Transverse colon (tissue), 4 donors: ENCODE measurements at regions not wholly inside any gene's neighbourhood (a gene's known extent, or its start where the extent isn't known, plus 50 kb on each side); places are given as distances from the start of the nearest gene placed in this dataset.

Source experiments
- EP300 ChIP-seq: sonication (generic); formaldehyde crosslinking; IDR thresholded peaks from one replicate; pipeline ENCODE4 v1.6.1; 2017; ENCODE audit warnings: antibody characterized with exemption, low read depth
- POLR2A ChIP-seq: fragments of 450-650 bp; IDR thresholded peaks from one replicate; pipeline ENCODE4 v1.6.1; 2016; ENCODE audit warnings: antibody characterized with exemption, mild to moderate bottlenecking, moderate library complexity
- POLR2AphosphoS5 ChIP-seq, 3 donors: sonication (generic); formaldehyde crosslinking; IDR thresholded peaks; one replicate each; pipeline ENCODE4 v1.6.1; 2016; ENCODE audit warnings: antibody characterized with exemption in 3 of 3
- TF ChIP-seq, protein P1 (sequence below), 5 experiments: fragments of 200-600 bp in 3 of 5; fragments of 450-650 bp in 2 of 5; sonication (generic) in 3 of 5; IDR thresholded peaks; 1 replicate in 2 of 5; 2 replicates in 3 of 5; pipeline ENCODE4 v1.5.1; 2016 to 2017; ENCODE audit warnings: antibody characterized with exemption in 5 of 5, inconsistent platforms in 3 of 5, mild to moderate bottlenecking in 2 of 5, moderate library complexity in 1 of 5

DNA sequence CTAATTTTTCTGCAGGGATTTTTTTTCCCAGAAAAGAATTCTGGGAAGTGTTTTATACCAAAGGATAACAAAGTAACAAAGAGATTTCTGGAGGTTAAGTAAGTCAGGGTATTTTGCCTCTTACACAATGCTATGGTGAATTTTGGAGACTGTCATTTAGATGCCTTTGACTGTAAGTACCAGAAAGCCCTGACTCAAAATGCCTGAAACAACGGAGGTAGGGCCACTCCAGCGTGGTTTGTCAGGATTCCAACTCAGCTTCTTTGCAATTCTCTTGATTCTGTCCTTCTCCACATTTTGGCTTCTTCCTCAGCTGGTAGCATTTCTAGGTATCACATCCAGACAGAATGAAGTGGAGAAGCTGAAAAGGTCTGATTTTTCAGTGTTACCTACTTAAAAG is 106.5 kb downstream of the UCHL5 start:
- TF ChIP-seq POLR2AphosphoS5 (IDR thresholded peaks at IDR 0.05) = no peak
- TF ChIP-seq, protein P1, sequence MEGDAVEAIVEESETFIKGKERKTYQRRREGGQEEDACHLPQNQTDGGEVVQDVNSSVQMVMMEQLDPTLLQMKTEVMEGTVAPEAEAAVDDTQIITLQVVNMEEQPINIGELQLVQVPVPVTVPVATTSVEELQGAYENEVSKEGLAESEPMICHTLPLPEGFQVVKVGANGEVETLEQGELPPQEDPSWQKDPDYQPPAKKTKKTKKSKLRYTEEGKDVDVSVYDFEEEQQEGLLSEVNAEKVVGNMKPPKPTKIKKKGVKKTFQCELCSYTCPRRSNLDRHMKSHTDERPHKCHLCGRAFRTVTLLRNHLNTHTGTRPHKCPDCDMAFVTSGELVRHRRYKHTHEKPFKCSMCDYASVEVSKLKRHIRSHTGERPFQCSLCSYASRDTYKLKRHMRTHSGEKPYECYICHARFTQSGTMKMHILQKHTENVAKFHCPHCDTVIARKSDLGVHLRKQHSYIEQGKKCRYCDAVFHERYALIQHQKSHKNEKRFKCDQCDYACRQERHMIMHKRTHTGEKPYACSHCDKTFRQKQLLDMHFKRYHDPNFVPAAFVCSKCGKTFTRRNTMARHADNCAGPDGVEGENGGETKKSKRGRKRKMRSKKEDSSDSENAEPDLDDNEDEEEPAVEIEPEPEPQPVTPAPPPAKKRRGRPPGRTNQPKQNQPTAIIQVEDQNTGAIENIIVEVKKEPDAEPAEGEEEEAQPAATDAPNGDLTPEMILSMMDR (IDR thresholded peaks at IDR 0.05) = no peak
- no peak for TF ChIP-seq POLR2A
- TF ChIP-seq EP300 = no peak
